ENCODE measurements at regions not wholly inside any gene's neighbourhood (a gene's known extent, or its start where the extent isn't known, plus 50 kb on each side); places are given as distances from the start of the nearest gene placed in this dataset.

- no peak for DNase-seq (ENCODE audit: low read depth)
Observed at GRCh38 chr1:8115031-8115768, 89.1 kb upstream of the ERRFI1 start.

- no peak for DNase-seq (ENCODE audit: low read depth)
Observed at GRCh38 chr1:8113262-8114220, 87.4 kb upstream of the ERRFI1 start.

DNA sequence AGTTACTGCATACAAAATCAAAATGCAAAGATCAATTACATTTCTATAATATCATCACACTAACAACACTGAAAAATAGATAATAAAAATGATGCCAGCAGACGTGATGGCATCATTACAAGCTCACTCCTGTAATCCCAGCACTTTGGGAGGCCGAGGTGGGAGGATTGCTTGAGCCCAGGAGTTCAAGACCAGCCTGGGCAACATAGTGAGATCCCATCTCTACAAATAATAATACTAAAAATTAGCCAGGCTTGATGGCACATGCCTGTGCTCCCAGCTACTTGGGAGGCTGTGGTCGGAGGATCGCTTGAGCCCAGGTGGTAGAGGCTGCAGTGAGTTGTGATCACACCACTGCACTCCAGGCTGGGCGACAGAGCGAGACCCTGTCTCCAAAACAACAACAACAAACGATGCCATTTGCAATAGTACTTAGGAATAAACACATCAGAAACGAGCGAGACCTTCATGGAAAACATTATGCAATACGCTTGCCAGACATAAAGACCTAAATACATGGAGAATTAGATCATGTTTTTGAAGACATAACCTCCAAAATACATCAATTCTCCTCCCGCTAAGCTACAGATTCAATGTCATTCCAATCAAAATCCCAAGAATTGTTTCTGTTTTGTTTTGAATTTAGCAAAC, 86.6 kb upstream of the ERRFI1 start:
- DNase-seq (ENCODE audit: low read depth) = no peak

- no peak for DNase-seq (ENCODE audit: low read depth)
Observed at GRCh38 chr1:8111560-8111959, 85.5 kb upstream of the ERRFI1 start.

DNA sequence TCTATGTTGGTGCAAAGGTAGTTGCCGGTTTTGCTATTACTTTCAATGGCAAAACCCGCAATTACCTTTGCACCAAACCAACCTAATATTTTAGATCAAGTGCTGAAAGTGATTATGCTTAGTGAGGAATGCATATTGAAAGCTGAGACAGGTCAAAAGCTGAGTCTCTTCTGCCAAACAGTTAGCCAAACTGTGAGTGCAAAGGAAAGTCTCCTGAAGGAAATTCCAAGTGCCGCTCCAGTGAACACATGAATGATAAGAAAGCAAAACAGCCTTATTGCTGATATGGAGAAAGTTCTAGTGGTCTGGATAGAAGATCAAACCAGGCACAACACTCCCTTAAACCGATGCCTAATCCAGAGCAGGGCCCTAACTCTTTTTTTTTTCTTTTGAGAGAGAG, 83.1 kb upstream of the ERRFI1 start:
- DNase-seq (ENCODE audit: low read depth) = no peak

DNA sequence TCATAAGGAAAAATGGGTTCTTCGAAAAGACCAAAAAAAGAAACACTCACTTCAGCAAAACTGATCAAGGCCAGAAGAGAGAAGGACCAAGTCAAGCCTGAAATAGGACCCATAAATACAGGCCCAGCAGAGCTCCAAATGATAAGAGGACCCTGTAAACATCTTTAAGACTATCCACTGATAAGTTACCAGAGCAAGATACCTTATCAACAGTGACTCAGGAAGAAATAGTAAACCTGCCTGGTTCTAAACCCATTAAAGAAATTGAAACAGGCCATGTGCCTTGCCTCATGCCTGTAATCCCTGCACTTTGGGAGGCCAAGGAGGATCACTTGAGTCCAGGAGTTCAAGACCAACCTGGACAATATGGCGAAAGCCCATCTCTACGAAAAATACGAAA, 81.8 kb upstream of the ERRFI1 start:
- no peak for DNase-seq (ENCODE audit: low read depth)

- no peak for DNase-seq (ENCODE audit: low read depth)
Observed at GRCh38 chr1:8104278-8105236, 78.4 kb upstream of the ERRFI1 start.

DNA sequence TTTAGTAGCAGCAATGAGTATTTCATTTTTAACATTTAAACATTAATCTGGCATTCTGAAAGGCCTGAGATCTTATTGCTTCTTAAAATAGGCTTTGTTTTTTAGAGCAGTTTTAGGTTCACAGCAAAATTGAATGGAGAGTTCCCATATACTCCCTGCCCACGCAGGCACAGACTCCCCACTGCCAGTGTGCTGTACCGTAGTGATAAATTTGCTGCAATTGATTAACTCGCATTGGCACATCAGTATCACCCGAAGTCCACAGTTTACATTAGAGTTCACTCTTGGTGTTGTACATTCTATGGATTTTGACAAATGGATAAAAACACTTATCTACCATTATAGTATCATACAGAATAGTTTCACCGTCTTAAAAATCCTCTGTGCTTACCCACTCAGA, 71.8 kb upstream of the ERRFI1 start:
- no peak for DNase-seq (ENCODE audit: low read depth)

- DNase-seq (ENCODE audit: low read depth) = peak; percentile 86
Observed at GRCh38 chr1:8097077-8097799, 71.1 kb upstream of the ERRFI1 start.

DNA sequence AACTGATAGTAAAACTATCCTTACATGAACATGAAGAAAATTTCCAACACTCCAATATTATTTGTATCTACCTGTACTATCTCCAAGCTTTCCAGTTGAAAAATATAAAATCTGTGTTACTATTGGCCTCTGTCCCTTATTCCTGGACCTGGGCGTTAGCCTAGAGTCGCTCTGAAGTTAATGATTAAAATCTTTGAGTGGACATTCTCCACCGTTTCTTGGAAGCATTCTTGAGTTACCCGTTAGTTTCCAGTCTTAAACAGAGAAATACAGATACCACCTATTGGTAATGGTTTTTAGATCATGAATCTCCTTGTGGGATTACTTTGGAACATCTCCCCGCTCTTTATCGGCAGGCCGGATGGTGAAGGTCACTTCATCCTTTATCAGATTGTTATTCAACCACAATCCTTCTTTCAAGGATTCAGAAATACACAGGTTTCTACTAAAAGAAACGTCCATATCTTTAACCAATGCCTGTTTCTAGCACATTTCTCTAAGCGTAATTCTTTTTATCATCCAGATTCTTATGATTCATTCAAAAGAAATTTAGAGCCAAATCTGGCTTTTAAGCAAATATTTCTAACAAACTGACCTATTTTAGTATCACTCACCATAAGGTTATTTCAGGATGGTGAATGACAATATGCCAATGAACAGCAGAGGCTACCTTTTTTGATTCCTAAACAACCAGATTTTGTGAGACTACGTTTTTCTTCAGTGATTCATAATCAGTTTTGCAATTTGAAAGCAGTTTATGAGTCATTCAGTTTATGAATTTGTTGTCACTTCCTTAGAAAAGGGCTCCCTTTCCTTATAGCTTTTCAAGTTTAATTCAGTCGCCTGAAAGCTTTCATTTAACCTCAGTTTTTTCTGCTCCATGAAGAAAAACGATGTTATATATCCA, 70.2 kb upstream of the ERRFI1 start:
- no peak for DNase-seq (ENCODE audit: low read depth)

DNA sequence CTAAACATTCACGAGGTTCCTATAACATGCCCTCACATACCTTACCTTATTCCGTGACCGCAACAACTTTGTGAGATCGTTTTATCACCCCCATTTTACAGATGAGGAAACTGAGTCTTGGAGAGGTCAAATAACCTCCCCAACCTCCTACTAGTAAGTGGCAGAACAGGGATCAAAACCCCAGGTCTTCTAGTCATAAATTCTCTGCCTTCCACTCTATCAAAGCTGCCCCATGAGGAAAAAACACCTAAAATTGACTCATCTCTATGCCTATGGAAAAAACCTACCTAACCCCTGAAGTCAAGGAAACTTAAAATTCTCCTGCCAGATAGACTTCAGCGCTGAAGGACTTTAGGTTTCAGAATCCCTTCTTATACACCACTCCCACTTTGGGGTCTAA, 69.5 kb upstream of the ERRFI1 start:
- no peak for DNase-seq (ENCODE audit: low read depth)

DNA sequence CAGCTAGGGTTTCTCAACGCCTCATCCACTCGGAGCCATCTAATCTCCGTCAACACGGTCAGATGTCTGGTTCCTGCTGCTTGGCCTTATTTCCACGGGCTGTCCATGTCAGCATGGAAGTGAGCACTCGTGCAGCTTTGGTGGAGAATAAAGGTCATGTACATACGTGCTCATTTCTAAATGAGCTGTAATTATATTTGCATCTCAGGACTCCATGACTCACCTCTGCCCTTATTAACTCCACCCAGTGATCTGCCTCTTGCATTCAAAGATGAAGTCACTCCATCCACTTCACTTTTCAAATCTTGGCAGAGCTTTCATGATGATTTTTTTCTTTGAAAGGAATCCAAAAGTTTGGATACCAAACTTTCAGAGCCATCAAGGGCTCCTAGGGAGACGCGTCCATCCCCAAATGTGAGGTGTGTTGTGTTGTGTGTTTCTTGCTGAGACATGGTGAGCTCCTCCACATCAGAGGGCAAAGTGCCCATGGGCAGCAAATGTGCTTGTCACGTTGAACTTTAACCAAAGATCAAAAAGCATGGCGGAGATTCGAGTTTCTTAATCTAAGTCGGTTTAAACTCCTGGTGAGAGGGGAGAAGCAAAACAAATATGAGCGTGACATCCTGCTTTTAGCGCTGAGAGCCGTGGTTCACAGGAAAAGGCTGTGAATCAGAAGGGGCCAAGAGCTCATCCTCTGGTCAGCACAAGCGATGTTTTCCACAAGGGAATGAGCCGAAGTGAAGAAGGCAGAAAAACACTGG, 68.6 kb upstream of the ERRFI1 start:
- peak; percentile 72 for DNase-seq (ENCODE audit: low read depth)

DNA sequence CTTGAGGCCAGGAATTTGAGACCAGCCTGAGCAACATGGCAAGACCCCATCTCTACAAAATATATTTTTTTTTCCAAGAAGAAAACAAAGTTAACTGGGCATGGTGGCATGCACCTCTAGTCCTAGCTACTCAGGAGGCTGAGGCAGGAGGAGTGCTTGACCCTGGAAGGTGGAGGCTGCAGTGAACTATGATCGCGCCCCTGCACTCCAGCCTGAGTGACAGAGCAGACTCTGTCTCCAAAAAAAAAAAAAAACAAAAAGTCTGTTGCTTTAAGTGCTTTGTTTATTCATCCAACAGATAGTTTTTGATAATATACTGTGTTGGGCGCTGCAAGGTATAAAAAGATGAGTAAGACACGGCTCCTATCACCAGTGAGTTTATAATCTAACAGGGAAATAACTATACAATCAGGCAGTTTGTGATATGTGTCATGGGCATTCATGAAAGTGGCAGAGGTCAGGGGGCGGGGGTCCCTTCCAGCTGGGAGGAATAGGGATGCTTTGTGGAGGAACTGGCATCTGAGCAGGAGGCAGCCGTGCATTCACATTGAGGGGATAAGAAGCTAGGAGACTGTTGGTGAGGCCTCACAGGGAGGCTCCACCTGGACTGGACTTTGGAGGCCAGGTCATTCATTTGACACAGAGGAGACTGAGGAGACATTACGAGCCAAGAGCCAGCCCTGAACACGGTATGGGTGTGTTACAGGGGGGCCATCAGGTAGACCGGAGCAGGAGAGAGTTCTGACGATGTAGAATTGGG, 67.3 kb upstream of the ERRFI1 start:
- DNase-seq (ENCODE audit: low read depth) = no peak

DNA sequence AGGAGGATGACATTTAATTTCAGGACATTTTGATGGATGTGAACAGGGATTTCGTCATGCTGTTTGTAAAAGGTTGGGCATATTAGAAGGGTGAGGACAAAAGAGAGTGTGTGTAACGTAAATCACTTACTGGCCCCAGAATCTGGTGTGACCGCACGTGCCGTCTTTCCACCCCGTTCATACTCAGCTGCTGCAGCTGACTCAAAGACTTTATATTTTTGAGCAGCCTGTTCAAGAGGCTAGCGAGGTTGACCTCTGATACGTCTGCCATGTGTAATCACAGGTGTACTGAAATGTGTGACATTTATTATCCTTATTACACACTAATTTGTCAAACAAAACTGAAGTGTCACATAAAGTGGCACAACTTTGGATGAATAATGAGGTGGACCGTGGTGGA, 66.5 kb upstream of the ERRFI1 start:
- DNase-seq (ENCODE audit: low read depth) = no peak

- no peak for DNase-seq (ENCODE audit: low read depth)
Observed at GRCh38 chr1:8091691-8092090, 65.6 kb upstream of the ERRFI1 start.

- peak; percentile 97 for DNase-seq (ENCODE audit: low read depth)
Observed at GRCh38 chr1:8090241-8090702, 64.2 kb upstream of the ERRFI1 start.

DNA sequence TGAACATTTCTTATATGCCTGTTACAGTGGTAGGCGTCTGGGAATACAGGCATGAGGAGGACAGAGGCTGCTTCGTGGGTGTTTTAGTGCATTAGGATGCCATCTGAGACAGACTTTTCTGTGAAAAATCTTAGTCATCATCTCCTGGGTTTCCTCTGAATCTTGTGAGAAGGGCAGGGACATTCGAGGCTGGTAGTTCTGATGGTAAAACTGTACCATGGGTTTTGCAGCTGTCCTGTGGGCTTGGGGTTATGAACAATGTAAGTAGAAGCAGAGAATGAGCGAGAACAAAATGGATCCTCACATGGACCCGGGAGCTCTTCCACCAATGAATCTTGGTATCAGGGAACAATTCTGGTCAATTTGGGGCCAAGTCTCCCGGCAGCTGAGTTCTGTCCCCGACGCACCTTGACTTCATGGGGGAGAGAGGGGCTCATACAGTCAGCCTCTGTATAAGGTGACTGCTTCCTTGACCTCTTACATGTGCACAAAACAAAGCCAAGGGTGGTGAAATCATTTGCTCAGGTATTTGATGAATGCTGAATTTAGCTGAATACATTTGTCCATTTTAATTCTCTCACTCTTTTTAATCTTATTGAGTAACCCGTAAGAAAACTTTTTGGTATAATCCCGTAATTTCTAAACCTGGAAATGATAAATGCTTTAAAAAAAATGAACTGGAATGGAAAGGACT, 63.6 kb upstream of the ERRFI1 start:
- DNase-seq (ENCODE audit: low read depth) = peak; percentile 44

GRCh38 chr1:8086055-8086454, 59.9 kb upstream of the ERRFI1 start:
- no peak for DNase-seq (ENCODE audit: low read depth)

All from stromal cell of bone marrow (primary cell).